ENCODE measurements at regions not wholly inside any gene's neighbourhood (a gene's known extent, or its start where the extent isn't known, plus 50 kb on each side); places are given as distances from the start of the nearest gene placed in this dataset.

- H3K27ac Mint-ChIP-seq = no peak overlapping the region
- no peaks in the 10 kb centered on the region for H3K4me1 Mint-ChIP-seq (ENCODE audit: low read depth)
- H3K36me3 Mint-ChIP-seq (ENCODE audit: low read depth) = no peaks in the 10 kb centered on the region
- H3K9me3 Mint-ChIP-seq = peaks cover 30% of the 10 kb centered on the region
- TF ChIP-seq, protein P1, sequence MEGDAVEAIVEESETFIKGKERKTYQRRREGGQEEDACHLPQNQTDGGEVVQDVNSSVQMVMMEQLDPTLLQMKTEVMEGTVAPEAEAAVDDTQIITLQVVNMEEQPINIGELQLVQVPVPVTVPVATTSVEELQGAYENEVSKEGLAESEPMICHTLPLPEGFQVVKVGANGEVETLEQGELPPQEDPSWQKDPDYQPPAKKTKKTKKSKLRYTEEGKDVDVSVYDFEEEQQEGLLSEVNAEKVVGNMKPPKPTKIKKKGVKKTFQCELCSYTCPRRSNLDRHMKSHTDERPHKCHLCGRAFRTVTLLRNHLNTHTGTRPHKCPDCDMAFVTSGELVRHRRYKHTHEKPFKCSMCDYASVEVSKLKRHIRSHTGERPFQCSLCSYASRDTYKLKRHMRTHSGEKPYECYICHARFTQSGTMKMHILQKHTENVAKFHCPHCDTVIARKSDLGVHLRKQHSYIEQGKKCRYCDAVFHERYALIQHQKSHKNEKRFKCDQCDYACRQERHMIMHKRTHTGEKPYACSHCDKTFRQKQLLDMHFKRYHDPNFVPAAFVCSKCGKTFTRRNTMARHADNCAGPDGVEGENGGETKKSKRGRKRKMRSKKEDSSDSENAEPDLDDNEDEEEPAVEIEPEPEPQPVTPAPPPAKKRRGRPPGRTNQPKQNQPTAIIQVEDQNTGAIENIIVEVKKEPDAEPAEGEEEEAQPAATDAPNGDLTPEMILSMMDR (IDR thresholded peaks at IDR 0.05) = no peak
- H3K27me3 Mint-ChIP-seq (ENCODE audit: insufficient read depth) = no peaks in the 10 kb centered on the region
- H3K4me3 Mint-ChIP-seq = no peak overlapping the region
- no peak for DNase-seq
These were observed 1355.2 kb downstream of the CDH8 start for GRCh38 chr16:60681043-60681442.

- Mint-ChIP-seq H3K27ac (no peak overlapping the region), H3K9me3 (peaks cover 23% of the 10 kb centered on the region), H3K36me3 (ENCODE audit: low read depth) (no peaks in the 10 kb centered on the region), H3K4me3 (no peak overlapping the region), H3K4me1 (ENCODE audit: low read depth) (no peaks in the 10 kb centered on the region), H3K27me3 (ENCODE audit: insufficient read depth) (no peaks in the 10 kb centered on the region; the same call in 1 of the 2 replicates)
- TF ChIP-seq, protein P1 (IDR thresholded peaks at IDR 0.05) = no peak
- no peak for DNase-seq
These were observed 1361.2 kb downstream of the CDH8 start for GRCh38 chr16:60675022-60675421.

DNA sequence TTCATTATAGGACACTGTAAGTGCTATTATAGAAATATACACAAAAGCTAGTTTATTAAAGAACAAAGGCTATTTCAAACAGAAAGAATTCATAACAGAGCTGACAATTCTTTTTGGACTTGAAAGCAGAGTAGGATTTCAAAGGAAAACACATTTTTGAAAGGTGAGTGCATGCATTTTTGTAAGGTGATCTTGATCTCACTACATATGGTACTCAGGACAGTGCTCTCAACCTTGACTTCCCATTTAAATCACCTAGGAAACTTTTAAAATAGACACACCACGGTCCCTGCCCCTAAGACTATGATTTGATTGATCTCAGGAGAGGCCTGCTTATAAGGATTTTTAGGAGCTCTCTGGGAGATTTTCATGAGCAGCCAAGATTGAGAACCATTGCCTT, 1362.0 kb downstream of the CDH8 start:
- TF ChIP-seq, protein P1 (IDR thresholded peaks at IDR 0.05) = no peak
- Mint-ChIP-seq H3K4me3 (no peak overlapping the region), H3K9me3 (peaks cover 23% of the 10 kb centered on the region), H3K36me3 (ENCODE audit: low read depth) (no peaks in the 10 kb centered on the region), H3K4me1 (ENCODE audit: low read depth) (no peaks in the 10 kb centered on the region), H3K27ac (no peak overlapping the region), H3K27me3 (ENCODE audit: insufficient read depth) (no peaks in the 10 kb centered on the region; the same call in 1 of the 2 replicates)
- DNase-seq = no peak

- Mint-ChIP-seq H3K4me3 (no peak overlapping the region), H3K27me3 (ENCODE audit: insufficient read depth) (no peaks in the 10 kb centered on the region), H3K27ac (no peak overlapping the region), H3K9me3 (peaks cover 37% of the 10 kb centered on the region), H3K36me3 (ENCODE audit: low read depth) (no peaks in the 10 kb centered on the region), H3K4me1 (ENCODE audit: low read depth) (no peaks in the 10 kb centered on the region)
- no peak for DNase-seq
- TF ChIP-seq, protein P1 (IDR thresholded peaks at IDR 0.05) = no peak
These were observed 1380.6 kb downstream of the CDH8 start for GRCh38 chr16:60655514-60656153.

- peaks cover 24% of the 10 kb centered on the region for H3K9me3 Mint-ChIP-seq
- H3K27ac Mint-ChIP-seq = no peak overlapping the region
- H3K36me3 Mint-ChIP-seq (ENCODE audit: low read depth) = no peaks in the 10 kb centered on the region
- no peaks in the 10 kb centered on the region for H3K4me1 Mint-ChIP-seq (ENCODE audit: low read depth)
- no peaks in the 10 kb centered on the region for H3K27me3 Mint-ChIP-seq (ENCODE audit: insufficient read depth)
- TF ChIP-seq, protein P1 (IDR thresholded peaks at IDR 0.05) = no peak
- DNase-seq = no peak
- no peak overlapping the region for H3K4me3 Mint-ChIP-seq
These were observed 1384.9 kb downstream of the CDH8 start for GRCh38 chr16:60651346-60651745.
